H4 (cell line): ENCODE measurements at regions not wholly inside any gene's neighbourhood (a gene's known extent, or its start where the extent isn't known, plus 50 kb on each side); places are given as distances from the start of the nearest gene placed in this dataset.
A peak's percentile ranks its signal among the peaks of the same experiment; 100 is the strongest.
"Not testable (repeated sequence)": the region's sequence is repeated elsewhere in the genome, so short reads cannot be mapped to it uniquely, and the experiment has no call there.

ENCODE experiments used
- DNase-seq: peaks from one replicate; pipeline ENCODE4 v3.0.0-alpha.2; 2015; ENCODE audit warnings: low spot score

DNA sequence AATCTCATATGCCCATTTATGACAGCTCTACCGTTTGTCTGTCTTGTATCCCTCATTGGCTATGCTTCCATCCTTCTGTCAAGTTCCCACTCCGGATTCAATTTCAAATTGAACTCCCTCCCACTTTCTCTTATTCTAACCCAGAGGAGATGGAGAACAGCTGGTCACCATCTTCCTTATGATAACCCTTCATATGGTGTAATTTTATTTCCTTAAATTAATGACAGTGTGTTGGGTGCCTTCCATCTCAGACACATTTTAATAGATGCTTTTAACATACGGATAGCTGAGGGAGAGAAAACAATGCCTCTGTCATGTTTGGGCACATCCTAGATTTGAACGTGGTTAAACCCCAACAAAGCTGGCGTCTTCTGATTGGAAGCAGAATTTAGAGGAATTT lies 103.0 kb upstream of the PLXNA2 start:
- DNase-seq = no peak

- DNase-seq = no peak
Measured at GRCh38 chr1:208349694-208350330, 105.6 kb upstream of the PLXNA2 start.

DNA sequence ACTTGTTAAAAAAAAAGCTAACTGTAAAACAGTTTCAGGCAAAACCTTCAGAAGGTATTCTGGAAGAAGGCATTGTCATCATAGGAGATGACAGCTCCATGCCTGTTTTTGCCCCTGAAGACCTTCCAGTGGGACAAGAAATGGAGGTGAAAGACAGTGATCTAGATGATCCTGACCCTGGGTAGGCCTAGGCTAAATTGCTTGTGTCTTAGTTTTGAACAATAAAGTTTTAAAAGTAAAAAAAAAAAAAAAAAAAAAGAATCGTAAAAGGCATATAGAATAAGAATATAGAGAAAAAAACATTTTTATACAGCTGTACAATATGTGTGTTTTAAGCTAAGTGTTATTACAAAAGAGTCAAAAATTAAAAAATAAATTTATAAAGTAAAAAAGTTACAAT lies 106.6 kb upstream of the PLXNA2 start:
- DNase-seq = no peak

DNA sequence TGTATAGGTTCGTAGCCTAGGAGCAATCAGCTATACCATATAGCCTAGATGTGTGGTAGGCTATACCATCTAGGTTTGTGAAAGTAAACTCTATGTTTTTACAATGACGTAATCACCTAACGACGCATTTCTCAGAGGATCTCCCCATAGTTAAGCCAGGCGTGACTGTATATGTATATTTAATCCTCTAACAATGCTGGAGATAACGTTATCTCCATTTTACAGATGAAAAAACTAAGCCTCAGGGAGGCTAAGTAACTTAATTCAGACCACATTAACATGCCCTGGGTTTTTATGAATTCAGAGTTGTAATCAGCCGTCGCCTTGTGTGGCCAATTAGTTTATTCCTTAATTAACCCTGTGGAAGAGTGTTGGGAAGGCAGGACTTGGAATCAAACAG lies 107.7 kb upstream of the PLXNA2 start:
- no peak for DNase-seq

DNA sequence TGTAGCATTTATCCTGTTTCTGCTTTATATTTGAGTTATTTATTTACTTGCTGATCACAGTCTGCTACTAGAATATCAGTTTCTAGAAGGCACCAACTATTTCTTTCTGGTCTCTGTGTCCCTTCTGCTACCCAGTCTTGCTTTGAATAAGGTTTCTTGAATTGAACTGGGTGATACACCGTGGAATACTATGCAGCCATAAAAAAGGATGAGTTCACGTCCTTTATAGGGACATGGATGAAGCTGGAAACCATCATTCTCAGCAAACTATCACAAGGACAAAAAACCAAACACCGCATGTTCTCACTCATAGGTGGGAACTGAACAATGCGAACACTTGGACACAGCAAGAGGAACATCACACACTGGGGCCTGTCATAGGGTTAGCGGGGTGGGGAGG lies 109.6 kb upstream of the PLXNA2 start:
- DNase-seq = not testable (repeated sequence)

DNA sequence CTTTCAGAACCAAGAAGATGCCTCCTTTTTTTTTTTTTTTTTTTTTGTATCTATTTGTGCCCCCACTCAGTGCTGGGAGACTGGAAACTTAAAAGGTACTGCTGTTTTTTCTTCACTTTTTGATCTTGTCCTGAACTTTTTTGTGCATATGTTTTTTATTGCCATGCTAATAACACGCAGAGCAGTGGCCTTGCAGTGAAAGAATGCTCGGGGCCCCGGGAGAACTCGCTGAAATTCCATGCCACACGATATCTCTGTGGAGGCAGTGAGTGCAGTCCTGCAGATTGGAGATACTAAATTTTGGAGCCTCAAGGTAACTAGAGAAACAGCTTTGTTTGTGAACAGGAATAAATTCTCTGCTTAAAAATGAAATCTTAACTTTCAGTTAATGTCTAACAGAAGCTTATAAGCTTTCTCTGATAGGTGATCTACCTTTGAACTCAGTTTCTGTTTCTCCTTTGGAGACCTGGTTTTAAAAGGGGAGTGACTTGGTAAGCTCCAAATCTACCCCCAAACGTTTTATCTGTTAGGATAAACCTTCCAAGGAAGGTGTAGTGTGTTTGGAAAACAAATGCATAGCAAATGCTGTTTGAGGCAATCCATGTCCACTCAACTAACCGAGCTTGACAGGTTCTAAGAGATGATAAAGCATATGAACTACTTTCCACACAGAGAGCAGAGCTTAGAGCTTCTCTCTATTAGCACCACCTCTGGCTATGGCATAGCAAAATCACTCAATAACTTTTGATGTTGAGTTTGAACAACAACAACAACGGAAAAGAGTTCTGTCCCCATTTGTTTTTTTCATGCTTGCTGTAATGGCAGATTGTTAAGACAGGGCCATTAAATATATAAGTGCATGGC lies 113.7 kb upstream of the PLXNA2 start:
- no peak for DNase-seq

GRCh38 chr1:208358651-208359050 lies 114.5 kb upstream of the PLXNA2 start:
- DNase-seq = no peak

DNA sequence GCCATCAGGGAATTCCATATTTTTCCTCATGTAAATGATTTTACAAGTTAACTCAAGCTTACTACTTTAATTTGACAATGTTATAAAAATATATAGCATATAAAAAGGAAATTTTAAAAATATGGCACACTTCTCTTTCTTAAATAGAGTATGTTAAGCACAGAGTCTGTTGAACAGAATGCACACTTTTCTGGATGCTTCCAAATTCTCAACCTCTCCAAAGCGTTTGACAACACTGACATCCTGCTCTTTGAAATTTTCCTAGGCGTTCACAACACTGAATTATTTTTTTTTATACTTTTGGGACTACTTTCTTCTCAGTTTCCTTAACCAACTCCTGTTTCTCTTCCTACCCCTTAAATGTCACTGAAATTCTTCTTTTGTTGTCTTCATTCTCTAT lies 117.8 kb upstream of the PLXNA2 start:
- no peak for DNase-seq

DNA sequence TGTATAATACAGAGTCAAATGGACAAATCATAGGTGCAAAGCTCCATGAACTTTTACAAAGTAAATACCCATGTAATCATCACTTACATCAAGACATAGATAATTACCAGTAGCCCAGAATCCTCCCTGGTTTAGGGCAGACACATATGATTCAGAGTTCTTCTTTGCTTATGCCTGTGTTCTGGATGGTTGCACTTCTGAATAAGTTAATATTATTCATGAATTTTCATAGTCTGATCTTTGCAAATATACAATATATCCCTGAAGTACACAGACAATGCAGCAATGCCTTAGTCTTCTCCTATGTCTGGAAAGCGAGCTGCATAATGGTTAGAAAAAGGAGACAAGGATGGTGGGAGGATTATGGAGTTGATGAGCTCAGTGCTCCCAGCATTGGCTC lies 122.4 kb upstream of the PLXNA2 start:
- no peak for DNase-seq

- no peak for DNase-seq
Measured at GRCh38 chr1:208369045-208369444, 124.9 kb upstream of the PLXNA2 start.

DNA sequence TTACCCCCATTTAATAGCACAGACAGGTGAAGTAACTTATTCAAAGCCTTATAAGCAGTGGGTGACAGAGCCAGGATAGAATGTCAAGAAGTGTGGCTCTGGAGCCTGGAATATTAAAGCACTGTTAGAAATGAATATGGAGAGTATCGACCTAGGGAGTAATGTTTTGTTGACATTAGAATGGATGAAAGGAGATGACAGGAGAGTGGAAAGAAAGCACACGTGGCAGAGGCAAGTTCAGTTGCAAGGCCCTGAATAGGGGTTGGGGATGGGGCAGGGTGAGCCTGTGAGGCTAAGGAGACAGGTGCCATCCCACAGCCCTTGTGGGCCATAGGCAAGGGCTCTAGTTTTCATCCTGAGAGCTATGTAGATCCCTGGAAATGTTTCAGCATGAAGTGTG lies 125.5 kb upstream of the PLXNA2 start:
- no peak for DNase-seq

GRCh38 chr1:208374391-208374941 lies 130.3 kb upstream of the PLXNA2 start:
- DNase-seq = peak; percentile 54

DNA sequence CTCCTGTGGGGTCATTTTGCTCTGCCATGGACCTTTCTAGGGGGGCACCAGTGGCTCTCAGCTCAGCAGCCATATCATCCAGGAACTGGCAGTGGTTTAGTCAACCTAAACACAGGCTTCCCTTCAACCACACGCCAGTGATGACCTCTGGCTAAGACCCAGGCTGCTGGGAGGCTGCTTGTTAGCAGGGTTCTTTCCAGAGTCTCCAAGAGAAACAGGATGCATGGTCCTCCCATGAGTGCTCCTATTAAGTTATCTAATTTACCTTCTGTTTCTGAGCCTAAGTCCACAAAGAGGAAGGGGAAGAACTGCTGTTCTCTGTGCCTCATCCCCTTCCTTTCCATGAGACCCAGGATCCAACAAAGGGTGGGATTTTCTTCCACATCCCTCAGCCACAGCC lies 137.3 kb upstream of the PLXNA2 start:
- no peak for DNase-seq

GRCh38 chr1:208387908-208388811 lies 144.0 kb upstream of the PLXNA2 start:
- DNase-seq = no peak

DNA sequence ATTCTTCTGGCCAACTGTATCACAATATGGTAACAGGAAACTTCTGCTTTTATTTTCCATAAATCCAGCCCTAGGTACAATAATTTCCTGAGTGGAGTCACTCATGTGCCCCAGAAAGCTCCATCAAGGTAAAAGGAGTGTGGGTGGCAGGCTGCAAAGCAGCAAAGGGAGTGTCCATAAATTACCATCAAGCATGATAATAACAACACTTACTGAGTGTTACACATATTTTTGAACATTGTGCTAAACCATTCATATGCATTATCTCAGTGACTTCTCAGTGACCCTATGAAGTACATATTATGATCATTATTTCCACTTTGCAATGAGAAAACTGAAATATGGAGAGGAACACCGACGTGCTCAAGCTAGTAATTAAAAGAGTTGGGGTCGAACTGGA lies 149.2 kb upstream of the PLXNA2 start:
- DNase-seq = no peak

DNA sequence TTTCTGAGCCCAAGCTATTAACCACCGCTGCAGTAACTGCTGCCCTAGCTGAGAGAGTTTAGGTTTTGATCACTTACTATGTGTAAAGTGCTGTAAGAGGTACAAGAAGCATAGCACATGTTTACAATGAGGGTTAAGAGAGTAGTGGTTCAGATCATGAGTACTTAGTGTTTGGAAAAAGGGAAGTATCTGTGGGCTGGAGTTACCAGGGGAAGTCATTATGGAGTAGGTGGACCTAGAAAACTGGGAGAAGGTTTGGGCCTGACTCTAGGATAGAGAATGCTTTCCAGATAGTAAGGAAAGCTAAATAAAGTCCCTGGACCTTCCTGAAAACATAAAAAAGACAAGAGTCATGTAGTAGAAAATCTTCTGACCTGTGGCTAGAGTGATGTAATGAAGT lies 149.6 kb upstream of the PLXNA2 start:
- DNase-seq = no peak

GRCh38 chr1:208397286-208397685 lies 153.1 kb upstream of the PLXNA2 start:
- DNase-seq = no peak

- DNase-seq = no peak
Measured at GRCh38 chr1:208405014-208405413, 160.8 kb upstream of the PLXNA2 start.

DNA sequence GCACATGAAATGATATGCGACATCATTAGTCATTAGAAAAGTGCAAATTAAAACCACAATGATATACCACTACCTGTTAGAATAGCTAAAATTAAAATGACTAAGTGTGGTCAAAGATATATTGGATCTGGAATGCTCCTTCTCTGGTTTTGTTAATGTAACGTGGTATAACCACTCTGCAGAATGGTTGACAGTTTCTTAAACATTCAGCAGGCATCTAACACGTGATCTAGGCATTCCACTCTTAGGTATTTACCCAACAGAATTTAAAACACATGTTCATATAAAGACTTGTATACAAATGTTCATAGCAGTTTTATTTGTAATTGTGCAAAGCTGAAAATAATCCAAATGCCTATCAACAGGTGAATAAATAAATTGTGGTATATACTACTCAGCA lies 165.0 kb upstream of the PLXNA2 start:
- DNase-seq = peak; percentile 26

DNA sequence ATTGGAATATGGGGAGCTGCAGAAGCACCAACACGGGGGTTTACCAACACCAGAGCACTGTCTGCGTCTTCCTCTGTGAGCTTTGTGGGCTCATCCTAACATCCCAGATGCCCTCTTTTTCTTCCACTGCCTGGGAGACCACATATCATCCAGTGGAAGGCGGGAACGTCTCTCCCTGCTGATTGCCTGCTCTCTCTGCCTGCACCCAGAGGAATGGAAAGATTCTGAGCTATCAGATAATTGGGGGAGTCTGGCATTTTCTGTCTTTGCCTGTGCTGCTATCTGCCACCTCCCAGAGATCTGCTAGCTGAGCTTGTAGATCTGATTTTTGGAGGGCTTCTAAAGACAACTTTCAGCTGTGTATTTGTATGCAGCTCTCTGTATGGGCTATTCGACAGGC lies 166.2 kb upstream of the PLXNA2 start:
- no peak for DNase-seq

- DNase-seq = no peak
Measured at GRCh38 chr1:208413006-208413405, 168.8 kb upstream of the PLXNA2 start.

GRCh38 chr1:208418667-208419066 lies 174.5 kb upstream of the PLXNA2 start:
- DNase-seq = no peak
